BLaER1 (cell line): ENCODE measurements at regions not wholly inside any gene's neighbourhood (a gene's known extent, or its start where the extent isn't known, plus 50 kb on each side); places are given as distances from the start of the nearest gene placed in this dataset.

Source experiments
- H3K27ac ChIP-seq: shearing (Covaris generic); formaldehyde crosslinking; 2 replicates; pipeline ENCODE4 v1.8.1; 2022
- H3K27me3 ChIP-seq: shearing (Covaris generic); formaldehyde crosslinking; 2 replicates; pipeline ENCODE4 v1.8.1; 2022
- H3K36me3 ChIP-seq: shearing (Covaris generic); formaldehyde crosslinking; 2 replicates; pipeline ENCODE4 v1.8.1; 2022
- H3K4me1 ChIP-seq: shearing (Covaris generic); formaldehyde crosslinking; 2 replicates; pipeline ENCODE4 v1.8.1; 2022
- H3K4me2 ChIP-seq: shearing (Covaris generic); formaldehyde crosslinking; 2 replicates; pipeline ENCODE4 v1.8.1; 2022
- H3K4me3 ChIP-seq: shearing (Covaris generic); formaldehyde crosslinking; 2 replicates; pipeline ENCODE4 v1.8.1; 2022
- H3K9ac ChIP-seq: shearing (Covaris generic); formaldehyde crosslinking; 2 replicates; pipeline ENCODE4 v1.8.1; 2022
- H3K9me3 ChIP-seq: shearing (Covaris generic); formaldehyde crosslinking; 2 replicates; pipeline ENCODE4 v1.8.1; 2022
- H4K20me1 ChIP-seq: shearing (Covaris generic); formaldehyde crosslinking; 2 replicates; pipeline ENCODE4 v1.8.1; 2022
- Cebpa-rat ChIP-seq: shearing (Covaris generic); IDR thresholded peaks from 2 replicates; pipeline ENCODE4 v1.8.1; 2022

GRCh38 chr16:14371778-14372431 lies 258.2 kb downstream of the PARN start:
- H3K4me2 ChIP-seq = peak overlapping the region; percentile 73
- no peaks in the 10 kb centered on the region for H3K9me3 ChIP-seq
- H4K20me1 ChIP-seq = no peaks in the 10 kb centered on the region
- H3K27me3 ChIP-seq = no peaks in the 10 kb centered on the region
- no peak for TF ChIP-seq Cebpa-rat
- H3K27ac ChIP-seq = peak overlapping the region; percentile 79; the same call in 1 of the 2 replicates
- H3K36me3 ChIP-seq = no peaks in the 10 kb centered on the region
- no peak overlapping the region for H3K9ac ChIP-seq
- H3K4me3 ChIP-seq = no peak overlapping the region
- peaks cover 79% of the 10 kb centered on the region for H3K4me1 ChIP-seq

GRCh38 chr16:14370736-14371234 lies 259.3 kb downstream of the PARN start:
- H4K20me1 ChIP-seq = no peaks in the 10 kb centered on the region
- no peak for TF ChIP-seq Cebpa-rat
- H3K4me2 ChIP-seq = peak overlapping the region; percentile 73
- H3K9me3 ChIP-seq = no peaks in the 10 kb centered on the region
- H3K9ac ChIP-seq = no peak overlapping the region
- H3K27ac ChIP-seq = peak overlapping the region; percentile 5; the same call in 1 of the 2 replicates
- H3K4me3 ChIP-seq = no peak overlapping the region
- H3K36me3 ChIP-seq = no peaks in the 10 kb centered on the region
- no peaks in the 10 kb centered on the region for H3K27me3 ChIP-seq
- H3K4me1 ChIP-seq = peaks cover 73% of the 10 kb centered on the region

DNA sequence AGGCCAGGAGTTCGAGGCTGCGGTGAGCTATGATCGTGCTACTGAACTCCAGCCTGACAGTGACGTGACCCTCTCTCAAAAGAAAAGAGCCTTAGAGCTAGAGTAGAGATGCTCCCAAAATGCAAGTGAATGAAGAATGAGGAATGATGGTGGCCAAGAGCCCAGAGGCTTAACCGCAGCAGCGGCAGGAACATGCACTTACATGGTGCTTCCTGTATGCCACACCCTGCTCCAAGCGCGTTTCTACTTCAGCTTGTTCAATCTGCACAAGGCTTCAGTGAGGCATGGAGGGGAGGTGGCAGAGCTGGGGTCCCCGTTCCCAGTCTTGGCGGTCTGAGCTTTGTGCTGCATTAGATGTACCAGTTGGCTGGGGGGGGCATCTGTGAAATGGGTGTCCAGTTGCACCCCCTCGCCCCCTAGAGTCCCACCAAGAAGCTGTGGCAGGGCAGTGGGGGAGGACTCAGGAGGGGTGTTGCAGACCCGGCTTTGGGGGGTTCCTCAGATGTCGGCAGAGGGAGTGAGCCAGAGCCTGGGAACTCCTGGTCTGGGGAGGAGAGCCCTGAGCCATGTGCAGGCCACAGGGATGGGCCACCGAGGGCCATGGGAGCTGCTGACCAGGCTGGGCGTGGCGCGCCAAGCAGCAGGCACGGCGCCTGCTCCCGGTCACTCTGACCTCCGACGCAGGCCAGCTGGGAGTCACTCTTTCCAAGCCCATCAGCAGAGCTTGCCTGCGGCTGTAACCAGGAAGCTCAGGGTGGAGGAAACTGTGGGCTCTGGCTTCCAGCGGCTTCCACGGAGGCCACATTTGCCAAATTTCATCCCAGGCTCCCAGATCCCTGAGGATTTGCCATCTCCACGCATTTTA lies 260.1 kb downstream of the PARN start:
- Histone ChIP-seq H3K4me3 (no peak overlapping the region), H4K20me1 (no peaks in the 10 kb centered on the region), H3K27me3 (no peaks in the 10 kb centered on the region), H3K27ac (peak overlapping the region; percentile 24; the same call in 1 of the 2 replicates), H3K36me3 (no peaks in the 10 kb centered on the region), H3K4me1 (peaks cover 71% of the 10 kb centered on the region), H3K4me2 (peak overlapping the region; percentile 73; the same call in 1 of the 2 replicates), H3K9ac (no peak overlapping the region), H3K9me3 (no peaks in the 10 kb centered on the region)
- TF ChIP-seq Cebpa-rat = no peak

GRCh38 chr16:14368399-14368798 lies 261.7 kb downstream of the PARN start:
- no peak for TF ChIP-seq Cebpa-rat
- Histone ChIP-seq H3K4me3 (no peak overlapping the region), H3K4me2 (no peak overlapping the region), H3K27ac (no peak overlapping the region), H3K9me3 (no peaks in the 10 kb centered on the region), H3K4me1 (peaks cover 71% of the 10 kb centered on the region), H3K36me3 (no peaks in the 10 kb centered on the region), H3K27me3 (no peaks in the 10 kb centered on the region), H3K9ac (no peak overlapping the region), H4K20me1 (no peaks in the 10 kb centered on the region)

GRCh38 chr16:14366974-14367707 lies 262.9 kb downstream of the PARN start:
- Histone ChIP-seq H4K20me1 (no peaks in the 10 kb centered on the region), H3K27ac (no peak overlapping the region), H3K9me3 (no peaks in the 10 kb centered on the region), H3K36me3 (no peaks in the 10 kb centered on the region), H3K9ac (no peak overlapping the region), H3K4me3 (no peak overlapping the region), H3K4me1 (peaks cover 71% of the 10 kb centered on the region), H3K4me2 (0 out of 2 replicates have a peak overlapping the region, but pooled peaks have one; percentile 7), H3K27me3 (no peaks in the 10 kb centered on the region)
- no peak for TF ChIP-seq Cebpa-rat

- Histone ChIP-seq H3K36me3 (no peaks in the 10 kb centered on the region), H3K9ac (no peak overlapping the region), H3K4me1 (peaks cover 71% of the 10 kb centered on the region), H3K4me2 (no peak overlapping the region), H4K20me1 (no peaks in the 10 kb centered on the region), H3K27me3 (no peaks in the 10 kb centered on the region), H3K27ac (no peak overlapping the region), H3K4me3 (no peak overlapping the region), H3K9me3 (no peaks in the 10 kb centered on the region)
- no peak for TF ChIP-seq Cebpa-rat
These were observed 263.6 kb downstream of the PARN start for GRCh38 chr16:14366447-14366846.

- peaks cover 71% of the 10 kb centered on the region for H3K4me1 ChIP-seq
- H3K9me3 ChIP-seq = no peaks in the 10 kb centered on the region
- no peaks in the 10 kb centered on the region for H3K36me3 ChIP-seq
- no peaks in the 10 kb centered on the region for H3K27me3 ChIP-seq
- no peak overlapping the region for H3K4me3 ChIP-seq
- no peaks in the 10 kb centered on the region for H4K20me1 ChIP-seq
- no peak overlapping the region for H3K27ac ChIP-seq
- TF ChIP-seq Cebpa-rat = no peak
- H3K4me2 ChIP-seq = peak overlapping the region; percentile 90; the same call in 1 of the 2 replicates
- no peak overlapping the region for H3K9ac ChIP-seq
These were observed 264.7 kb downstream of the PARN start for GRCh38 chr16:14365200-14365851.

DNA sequence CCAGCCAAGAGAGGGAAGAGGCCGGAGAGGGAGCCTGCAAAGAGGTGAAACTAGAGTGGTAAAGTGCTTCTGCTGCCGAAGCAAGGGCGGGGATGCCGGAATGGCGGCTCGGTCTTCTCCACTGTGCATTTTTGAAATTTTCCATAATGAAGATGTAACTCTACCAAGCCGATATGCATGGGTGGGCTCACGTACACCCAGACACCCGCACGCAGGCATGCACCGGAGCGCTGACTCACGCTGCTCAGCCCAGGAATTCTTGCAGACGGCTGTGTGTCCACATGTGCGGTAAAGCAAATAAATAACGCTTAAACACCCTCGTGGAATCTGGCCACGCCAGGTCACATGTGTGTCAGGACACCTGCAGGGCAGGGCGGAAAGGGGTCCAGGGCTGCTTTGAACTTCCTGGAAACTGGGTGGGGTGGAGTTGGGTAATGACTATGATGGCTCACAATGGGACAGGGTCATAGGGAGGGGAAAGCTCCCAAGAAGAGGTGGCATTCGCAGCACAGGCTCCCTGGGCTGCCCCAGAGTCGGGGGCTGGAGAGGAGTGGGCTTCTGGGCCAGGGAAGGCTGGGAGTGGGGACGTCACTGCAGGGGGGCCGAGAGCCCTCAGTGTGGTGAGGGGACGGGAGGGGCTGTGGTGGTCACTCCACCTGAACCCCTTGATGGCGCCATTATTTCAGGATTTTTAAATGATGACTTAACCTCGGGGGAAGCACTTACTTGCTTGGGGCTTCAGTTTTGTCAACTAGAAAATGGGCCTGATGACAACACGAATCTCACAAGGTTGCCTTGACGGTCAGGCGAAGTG lies 265.5 kb downstream of the PARN start:
- Histone ChIP-seq H3K9ac (no peak overlapping the region), H3K4me2 (peak overlapping the region; percentile 90), H3K36me3 (no peaks in the 10 kb centered on the region), H3K27me3 (no peaks in the 10 kb centered on the region), H4K20me1 (no peaks in the 10 kb centered on the region), H3K27ac (peak overlapping the region; percentile 14; the same call in 1 of the 2 replicates), H3K4me1 (peaks cover 72% of the 10 kb centered on the region), H3K4me3 (no peak overlapping the region), H3K9me3 (no peaks in the 10 kb centered on the region)
- no peak for TF ChIP-seq Cebpa-rat

DNA sequence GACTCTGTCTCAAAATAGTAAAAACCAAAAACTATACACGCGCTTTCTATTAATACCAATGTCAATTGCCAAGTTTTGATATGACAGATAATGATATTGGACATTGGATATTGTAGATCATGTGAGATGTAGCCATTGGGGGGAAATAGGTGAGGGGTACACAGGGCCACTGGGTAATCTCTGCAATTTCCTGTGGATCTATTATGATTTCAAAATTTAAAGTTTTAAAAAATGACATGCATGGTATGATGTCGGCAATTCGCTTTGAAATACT lies 266.0 kb downstream of the PARN start:
- Histone ChIP-seq H3K4me2 (peak overlapping the region; percentile 90), H3K36me3 (no peaks in the 10 kb centered on the region), H3K27me3 (no peaks in the 10 kb centered on the region), H3K9me3 (no peaks in the 10 kb centered on the region), H4K20me1 (no peaks in the 10 kb centered on the region), H3K4me1 (peaks cover 77% of the 10 kb centered on the region), H3K9ac (no peak overlapping the region), H3K27ac (no peak overlapping the region), H3K4me3 (no peak overlapping the region)
- TF ChIP-seq Cebpa-rat = no peak
